Eye (tissue), 1 donor: ENCODE measurements at regions not wholly inside any gene's neighbourhood (a gene's known extent, or its start where the extent isn't known, plus 50 kb on each side); places are given as distances from the start of the nearest gene placed in this dataset.
A peak's percentile ranks its signal among the peaks of the same experiment; 100 is the strongest.
"Not testable (repeated sequence)": the region's sequence is repeated elsewhere in the genome, so short reads cannot be mapped to it uniquely, and the experiment has no call there.

Experiments used
- DNase-seq: peaks from one replicate; pipeline ENCODE4 v3.0.0-alpha.2; 2015

DNA sequence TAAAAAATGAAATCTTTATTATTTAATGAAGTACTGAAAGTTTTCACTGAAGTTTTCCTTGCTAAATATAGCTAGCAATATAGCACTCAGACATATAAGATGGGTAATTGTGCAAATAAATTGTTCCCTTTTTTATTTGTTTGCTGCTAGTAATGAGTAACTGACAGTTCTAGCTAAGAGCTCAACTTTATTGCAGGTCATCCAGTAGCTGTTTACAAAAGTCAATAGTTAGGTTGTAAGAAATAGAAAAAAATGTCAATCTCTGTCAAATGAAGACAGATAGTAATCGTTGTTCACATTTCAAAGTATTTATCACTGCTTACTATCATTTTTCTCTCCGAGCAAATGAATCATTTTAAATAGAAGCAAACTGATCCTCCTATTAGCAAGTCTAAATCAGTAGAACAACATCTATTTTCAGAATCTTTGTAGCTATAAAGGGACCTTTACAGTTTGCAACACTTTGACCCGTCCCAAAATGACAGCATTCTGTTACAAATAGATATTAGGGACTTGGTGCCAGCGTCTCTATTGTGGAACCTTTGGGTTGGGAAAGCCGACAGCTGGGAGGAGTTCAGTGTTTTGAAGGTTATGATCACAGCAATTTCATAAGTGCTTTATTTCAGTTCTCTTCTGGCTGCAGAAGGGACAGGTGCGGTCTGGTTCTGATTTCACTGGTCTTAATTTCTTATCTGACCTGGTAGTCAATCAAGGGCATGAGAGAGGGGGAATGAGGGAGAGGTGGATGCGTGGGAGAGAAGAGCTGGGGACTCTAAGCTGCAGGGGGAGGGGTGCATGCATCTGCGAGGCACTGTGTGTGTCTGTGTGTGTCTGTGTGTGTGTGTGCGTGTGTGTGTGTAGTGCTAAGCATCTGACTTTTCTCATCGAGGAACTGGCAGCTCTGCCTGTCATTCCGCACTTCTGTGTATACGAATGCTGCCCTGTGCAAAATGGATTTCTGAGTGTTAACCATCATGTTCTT lies 227.9 kb upstream of the PITX2 start:
- DNase-seq = peak; percentile 59

DNA sequence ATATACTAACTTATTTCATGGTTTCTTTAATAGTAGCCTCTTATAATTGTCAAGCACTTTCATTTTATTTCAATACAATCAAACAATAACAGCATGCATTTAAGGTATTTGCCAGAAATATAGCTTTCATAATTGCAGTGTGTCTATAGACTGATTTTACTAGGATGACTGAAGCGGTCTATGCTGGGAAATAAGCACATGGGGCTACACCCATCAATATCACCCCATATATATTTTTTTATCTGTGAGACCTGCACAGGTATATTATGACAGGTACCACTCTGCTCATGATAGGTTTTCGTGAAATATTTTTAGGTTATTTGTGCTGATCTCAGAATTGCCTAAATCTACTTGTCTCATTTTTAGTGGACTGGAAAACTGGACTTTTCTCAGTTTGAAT lies 229.1 kb upstream of the PITX2 start:
- DNase-seq = no peak

- no peak for DNase-seq
Observed at GRCh38 chr4:110852793-110853192, 229.9 kb upstream of the PITX2 start.

DNA sequence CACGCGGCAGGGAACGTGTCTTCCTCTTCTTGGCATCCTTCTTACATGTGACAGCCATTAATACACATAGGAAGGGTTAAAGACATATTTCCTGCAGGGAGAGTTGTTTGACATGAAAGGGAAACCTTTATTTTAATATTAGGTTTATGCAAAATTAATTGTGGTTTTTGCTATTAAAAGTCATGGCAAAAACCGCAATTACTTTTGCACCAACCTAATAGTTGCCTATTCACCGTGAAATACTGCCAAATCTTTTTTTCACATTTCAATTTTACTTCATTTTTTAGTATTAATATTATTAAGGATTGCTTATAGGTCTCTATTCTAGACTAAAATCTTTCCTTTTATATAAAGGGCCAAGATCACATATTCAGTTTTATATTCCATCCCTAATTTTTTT lies 230.4 kb upstream of the PITX2 start:
- DNase-seq = no peak

- peak; percentile 44 for DNase-seq
Observed at GRCh38 chr4:110854021-110854678, 231.3 kb upstream of the PITX2 start.

- DNase-seq = no peak
Observed at GRCh38 chr4:110860125-110860524, 237.2 kb upstream of the PITX2 start.

GRCh38 chr4:110860901-110861300 lies 238.0 kb upstream of the PITX2 start:
- no peak for DNase-seq

DNA sequence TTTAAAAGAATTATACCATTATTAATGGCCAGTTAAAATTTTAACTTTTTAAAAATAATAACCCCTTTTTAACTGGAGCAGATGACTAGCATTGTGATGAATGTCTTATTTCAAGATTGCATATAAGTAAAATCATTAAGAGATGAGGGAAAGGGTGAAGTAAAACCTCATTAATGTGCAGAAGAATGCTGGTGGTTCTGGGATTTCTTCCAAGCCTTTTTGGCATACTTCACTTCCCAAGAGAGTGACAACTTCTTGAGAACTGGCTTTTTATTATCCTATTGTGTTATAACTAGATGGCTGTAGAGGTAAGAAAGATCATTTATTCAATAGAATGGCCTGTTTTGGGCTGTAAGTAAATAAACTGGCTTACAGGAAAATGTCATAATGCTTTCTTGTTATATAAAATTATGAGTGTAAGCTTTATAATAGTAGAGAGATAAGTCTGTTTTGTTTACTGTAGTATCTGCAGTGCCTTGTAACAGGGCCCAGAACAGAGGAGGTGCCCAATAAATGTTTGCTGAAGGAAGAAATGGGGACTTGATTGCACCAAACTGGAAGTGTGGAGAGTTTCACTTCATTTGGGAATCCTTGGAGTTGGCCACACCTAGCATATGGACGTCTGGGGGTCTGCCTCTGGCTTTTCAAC lies 242.9 kb upstream of the PITX2 start:
- DNase-seq = no peak

GRCh38 chr4:110867251-110867960 lies 244.5 kb upstream of the PITX2 start:
- no peak for DNase-seq

GRCh38 chr4:110867981-110868720 lies 245.3 kb upstream of the PITX2 start:
- no peak for DNase-seq

DNA sequence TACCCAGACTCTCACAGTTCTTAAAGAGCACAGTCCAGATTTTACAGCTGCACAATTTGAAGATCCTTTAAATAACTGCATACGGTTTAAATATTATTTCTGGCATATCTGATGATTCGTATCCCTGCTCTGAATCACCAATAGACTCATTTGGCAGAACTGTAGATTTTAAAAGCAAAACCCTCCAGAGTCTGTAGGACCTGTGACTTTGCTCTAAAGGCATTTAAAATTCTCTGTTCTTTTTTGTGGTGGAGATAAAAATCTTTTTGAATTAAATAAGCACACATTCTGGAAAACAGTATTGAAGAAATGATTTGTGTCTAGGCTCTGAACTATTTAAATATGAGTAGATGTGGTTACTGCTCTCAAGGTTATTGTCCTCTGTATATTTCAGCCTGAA lies 246.2 kb upstream of the PITX2 start:
- peak; percentile 9 for DNase-seq

- DNase-seq = no peak
Observed at GRCh38 chr4:110869862-110870572, 247.1 kb upstream of the PITX2 start.

GRCh38 chr4:110876214-110876613 lies 253.3 kb upstream of the PITX2 start:
- DNase-seq = not testable (repeated sequence)

- DNase-seq = no peak
Observed at GRCh38 chr4:110876866-110877265, 254.0 kb upstream of the PITX2 start.

- DNase-seq = no peak
Observed at GRCh38 chr4:110877778-110878370, 255.0 kb upstream of the PITX2 start.

DNA sequence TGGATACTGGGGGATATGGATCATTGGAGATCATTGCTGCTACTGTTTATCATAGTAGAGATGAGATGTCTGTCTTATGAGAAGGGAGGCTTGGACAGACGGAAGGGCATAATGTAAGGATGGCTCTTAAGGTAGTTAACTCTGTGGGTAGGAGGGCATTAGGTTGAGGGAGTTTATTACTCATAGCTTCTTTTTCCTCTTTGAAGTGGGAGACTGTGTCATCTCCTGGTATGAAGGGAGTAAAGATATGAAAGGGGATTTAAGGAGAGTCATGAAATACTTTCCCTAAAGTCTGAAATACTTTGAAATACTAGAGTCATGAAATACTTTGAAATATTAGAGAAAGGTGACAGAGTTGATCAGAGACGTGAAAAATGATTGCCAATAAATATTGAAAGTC lies 255.5 kb upstream of the PITX2 start:
- no peak for DNase-seq

GRCh38 chr4:110878956-110879355 lies 256.1 kb upstream of the PITX2 start:
- no peak for DNase-seq

- no peak for DNase-seq
Observed at GRCh38 chr4:110886270-110886669, 263.4 kb upstream of the PITX2 start.

DNA sequence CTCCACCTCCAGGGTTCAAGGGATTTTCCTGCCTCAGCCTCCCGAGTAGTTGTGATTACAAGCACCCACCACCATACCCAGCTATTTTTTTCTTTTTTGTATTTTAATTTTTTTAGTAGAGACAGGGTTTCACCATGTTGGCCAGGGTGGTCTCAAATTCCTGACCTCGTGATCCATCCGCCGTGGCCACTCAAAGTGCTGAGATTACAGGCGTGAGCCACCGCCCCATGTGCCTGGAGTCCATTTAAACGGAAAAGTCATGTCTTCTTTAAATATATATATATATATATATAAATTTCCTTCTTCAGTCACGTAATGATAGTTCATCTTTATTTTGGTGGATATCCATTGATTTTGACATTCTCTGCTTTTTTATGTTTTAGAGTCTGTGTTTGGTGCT lies 264.0 kb upstream of the PITX2 start:
- DNase-seq = no peak

GRCh38 chr4:110897784-110898183 lies 274.9 kb upstream of the PITX2 start:
- DNase-seq = no peak

DNA sequence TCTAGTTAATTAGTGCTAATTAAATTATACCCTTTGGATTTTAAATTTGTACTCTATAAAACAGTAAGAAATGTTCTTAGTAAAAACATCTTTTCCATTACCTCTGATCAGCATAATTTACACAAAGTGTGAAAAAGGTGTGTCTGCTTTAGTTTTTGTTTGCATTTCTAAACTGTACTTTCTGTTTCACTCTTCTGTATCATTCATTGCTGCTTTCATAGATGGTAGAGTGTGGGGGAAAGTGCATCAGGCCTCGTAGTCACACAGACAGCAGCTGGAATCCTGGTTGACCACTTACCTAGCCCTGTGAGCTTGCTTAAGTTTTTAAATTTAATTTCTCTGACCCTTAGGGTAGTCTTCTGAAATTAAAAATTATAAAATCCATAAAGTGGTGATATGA lies 275.4 kb upstream of the PITX2 start:
- no peak for DNase-seq
